ENCODE measurements at regions not wholly inside any gene's neighbourhood (a gene's known extent, or its start where the extent isn't known, plus 50 kb on each side); places are given as distances from the start of the nearest gene placed in this dataset.

- no peak for TF ChIP-seq CTCF (IDR thresholded peaks at IDR 0.05)
- no peak for DNase-seq
- Histone ChIP-seq H3K27me3 (no peaks in the 10 kb centered on the region), H3K27ac (no peak overlapping the region), H3K9me3 (no peaks in the 10 kb centered on the region), H3K4me3 (no peak overlapping the region), H3K4me1 (no peaks in the 10 kb centered on the region), H3K36me3 (no peaks in the 10 kb centered on the region), H3K9ac (ENCODE audit: low read depth in 2 of 2, low read length in 2 of 2) (no peak overlapping the region)
- intact Hi-C loops (cut with DNase I), result no loop called here
These were observed 408.2 kb upstream of the CBLB start for GRCh38 chr3:106276755-106277612.

- H3K9me3 ChIP-seq, result no peaks in the 10 kb centered on the region
- no peak overlapping the region for H3K27ac ChIP-seq
- no peak overlapping the region for H3K4me3 ChIP-seq
- intact Hi-C loops (cut with DNase I), result no loop called here
- H3K27me3 ChIP-seq, result no peaks in the 10 kb centered on the region
- H3K4me1 ChIP-seq, result no peaks in the 10 kb centered on the region
- no peak overlapping the region for H3K9ac ChIP-seq (ENCODE audit: low read depth in 2 of 2, low read length in 2 of 2)
- H3K36me3 ChIP-seq, result no peaks in the 10 kb centered on the region
- no peak for DNase-seq
- TF ChIP-seq CTCF (IDR thresholded peaks at IDR 0.05), result no peak
These were observed 408.9 kb upstream of the CBLB start for GRCh38 chr3:106277731-106278130.

- H3K36me3 ChIP-seq, result no peaks in the 10 kb centered on the region
- H3K4me3 ChIP-seq, result no peak overlapping the region
- intact Hi-C loops (cut with DNase I), result no loop called here
- TF ChIP-seq CTCF (IDR thresholded peaks at IDR 0.05), result no peak
- H3K4me1 ChIP-seq, result no peaks in the 10 kb centered on the region
- no peak for DNase-seq
- H3K27ac ChIP-seq, result no peak overlapping the region
- H3K9ac ChIP-seq (ENCODE audit: low read depth in 2 of 2, low read length in 2 of 2), result no peak overlapping the region
- H3K9me3 ChIP-seq, result no peaks in the 10 kb centered on the region
- H3K27me3 ChIP-seq, result no peaks in the 10 kb centered on the region
These were observed 412.4 kb upstream of the CBLB start for GRCh38 chr3:106281221-106281620.

- Histone ChIP-seq H3K9me3 (no peaks in the 10 kb centered on the region), H3K4me1 (no peaks in the 10 kb centered on the region), H3K27me3 (no peaks in the 10 kb centered on the region), H3K27ac (no peak overlapping the region), H3K36me3 (no peaks in the 10 kb centered on the region), H3K9ac (ENCODE audit: low read depth in 2 of 2, low read length in 2 of 2) (no peak overlapping the region), H3K4me3 (no peak overlapping the region)
- DNase-seq, result no peak
- intact Hi-C loops (cut with DNase I), result no loop called here
- no peak for TF ChIP-seq CTCF (IDR thresholded peaks at IDR 0.05)
These were observed 414.1 kb upstream of the CBLB start for GRCh38 chr3:106282943-106283342.

GRCh38 chr3:106288781-106289180 lies 420.0 kb upstream of the CBLB start:
- no peak for TF ChIP-seq CTCF (IDR thresholded peaks at IDR 0.05)
- no peaks in the 10 kb centered on the region for H3K36me3 ChIP-seq
- intact Hi-C loops (cut with DNase I), result no loop called here
- no peaks in the 10 kb centered on the region for H3K27me3 ChIP-seq
- H3K27ac ChIP-seq, result no peak overlapping the region
- no peak overlapping the region for H3K4me3 ChIP-seq
- DNase-seq, result no peak
- no peaks in the 10 kb centered on the region for H3K9me3 ChIP-seq
- H3K4me1 ChIP-seq, result no peaks in the 10 kb centered on the region
- no peak overlapping the region for H3K9ac ChIP-seq (ENCODE audit: low read depth in 2 of 2, low read length in 2 of 2)

All from colonic mucosa (tissue), 4 donors.